ENCODE measurements at regions not wholly inside any gene's neighbourhood (a gene's known extent, or its start where the extent isn't known, plus 50 kb on each side); places are given as distances from the start of the nearest gene placed in this dataset.

DNA sequence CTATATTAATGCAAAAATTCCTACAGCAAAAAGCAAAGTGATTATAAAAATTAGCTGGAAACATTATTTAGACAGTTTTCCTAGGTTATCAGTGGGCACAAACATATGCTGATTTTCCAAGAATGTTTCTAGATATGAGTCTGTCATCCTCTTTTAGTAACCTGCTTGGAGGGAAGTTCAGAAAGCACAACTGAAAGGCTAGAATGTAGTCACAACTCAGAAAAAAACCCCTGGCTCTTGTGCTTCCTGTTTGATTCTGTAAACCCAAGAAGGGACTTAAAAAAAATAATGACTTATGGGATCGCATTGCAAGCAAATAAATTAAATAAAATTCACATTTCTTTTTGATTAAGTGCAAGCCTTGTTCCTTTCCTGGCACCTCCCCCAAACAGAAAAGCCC, 708.4 kb upstream of the EPHA7 start:
- TF ChIP-seq, protein P1, sequence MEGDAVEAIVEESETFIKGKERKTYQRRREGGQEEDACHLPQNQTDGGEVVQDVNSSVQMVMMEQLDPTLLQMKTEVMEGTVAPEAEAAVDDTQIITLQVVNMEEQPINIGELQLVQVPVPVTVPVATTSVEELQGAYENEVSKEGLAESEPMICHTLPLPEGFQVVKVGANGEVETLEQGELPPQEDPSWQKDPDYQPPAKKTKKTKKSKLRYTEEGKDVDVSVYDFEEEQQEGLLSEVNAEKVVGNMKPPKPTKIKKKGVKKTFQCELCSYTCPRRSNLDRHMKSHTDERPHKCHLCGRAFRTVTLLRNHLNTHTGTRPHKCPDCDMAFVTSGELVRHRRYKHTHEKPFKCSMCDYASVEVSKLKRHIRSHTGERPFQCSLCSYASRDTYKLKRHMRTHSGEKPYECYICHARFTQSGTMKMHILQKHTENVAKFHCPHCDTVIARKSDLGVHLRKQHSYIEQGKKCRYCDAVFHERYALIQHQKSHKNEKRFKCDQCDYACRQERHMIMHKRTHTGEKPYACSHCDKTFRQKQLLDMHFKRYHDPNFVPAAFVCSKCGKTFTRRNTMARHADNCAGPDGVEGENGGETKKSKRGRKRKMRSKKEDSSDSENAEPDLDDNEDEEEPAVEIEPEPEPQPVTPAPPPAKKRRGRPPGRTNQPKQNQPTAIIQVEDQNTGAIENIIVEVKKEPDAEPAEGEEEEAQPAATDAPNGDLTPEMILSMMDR (IDR thresholded peaks at IDR 0.05), result no peak
- no peak for TF ChIP-seq POLR2A (IDR thresholded peaks at IDR 0.05)
- no peak for TF ChIP-seq EP300 (IDR thresholded peaks at IDR 0.05)

Data from tibial nerve (tissue), 4 donors.